GM23338 (cell line): ENCODE measurements at regions not wholly inside any gene's neighbourhood (a gene's known extent, or its start where the extent isn't known, plus 50 kb on each side); places are given as distances from the start of the nearest gene placed in this dataset.

ENCODE experiments used
- ATAC-seq: fragments of 200-7000 bp; cut with Tn5 transposase; 3 replicates; pipeline ENCODE4 v1.9.1; 2020
- DNase-seq: peaks from one replicate; pipeline ENCODE4 v3.0.0-alpha.2; 2015; ENCODE audit warnings: low spot score
- H2AFZ ChIP-seq: fragments of 200-600 bp; sonication (generic); 2 replicates; pipeline ENCODE4 v1.8.0; 2016; ENCODE audit warnings: antibody characterized with exemption, mild to moderate bottlenecking, moderate library complexity
- H3F3A ChIP-seq: fragments of 200-600 bp; sonication (generic); replicated peaks from 2 replicates; pipeline ENCODE4 v1.8.0; 2017; ENCODE audit warnings: antibody characterized with exemption, mixed run types, low read depth
- H3K27ac ChIP-seq: fragments of 200-600 bp; sonication (generic); 2 replicates; pipeline ENCODE4 v1.6.1; 2016; ENCODE audit warnings: low read depth
- H3K27me3 ChIP-seq: fragments of 200-600 bp; sonication (generic); 2 replicates; pipeline ENCODE4 v1.8.0; 2016; ENCODE audit warnings: mild to moderate bottlenecking, mixed run types, moderate library complexity; ENCODE audit not compliant: insufficient read depth
- H3K36me3 ChIP-seq: fragments of 200-600 bp; sonication (generic); 2 replicates; pipeline ENCODE4 v1.8.0; 2016; ENCODE audit warnings: mild to moderate bottlenecking; ENCODE audit not compliant: insufficient read depth
- H3K4me1 ChIP-seq: fragments of 200-600 bp; sonication (generic); 2 replicates; pipeline ENCODE4 v1.8.0; 2016; ENCODE audit warnings: mild to moderate bottlenecking, moderate library complexity; ENCODE audit not compliant: insufficient read depth
- H3K4me2 ChIP-seq: fragments of 200-600 bp; sonication (generic); 2 replicates; pipeline ENCODE4 v1.7.1; 2017; ENCODE audit warnings: mixed run types
- H3K4me3 ChIP-seq: fragments of 200-600 bp; sonication (generic); 2 replicates; pipeline ENCODE4 v1.6.1; 2016; ENCODE audit warnings: mixed run types
- H3K79me2 ChIP-seq: fragments of 200-600 bp; sonication (generic); replicated peaks from 2 replicates; pipeline ENCODE4 v1.8.0; 2017; ENCODE audit warnings: mild to moderate bottlenecking; ENCODE audit not compliant: insufficient read depth
- H3K9me2 ChIP-seq: fragments of 200-600 bp; sonication (generic); 2 replicates; pipeline ENCODE4 v1.8.0; 2017; ENCODE audit not compliant: insufficient read depth
- H4K20me1 ChIP-seq: fragments of 200-600 bp; sonication (generic); replicated peaks from 2 replicates; pipeline ENCODE4 v1.8.0; 2017; ENCODE audit warnings: mild to moderate bottlenecking; ENCODE audit not compliant: insufficient read depth
- H3K27ac Mint-ChIP-seq: 2 replicates; pipeline ENCODE4 v1.8.0; 2020; ENCODE audit warnings: inconsistent platforms, mild to moderate bottlenecking, moderate library complexity, mixed read lengths
- H3K27me3 Mint-ChIP-seq: 3 replicates; pipeline ENCODE4 v1.8.0; 2022; ENCODE audit warnings: low read depth, mild to moderate bottlenecking, moderate library complexity, mixed read lengths, inconsistent platforms; ENCODE audit not compliant: insufficient read depth, poor library complexity
- H3K36me3 Mint-ChIP-seq: 3 replicates; pipeline ENCODE4 v1.8.0; 2021; ENCODE audit warnings: low read depth, mild to moderate bottlenecking, inconsistent platforms, moderate library complexity, mixed read lengths
- H3K4me1 Mint-ChIP-seq: 3 replicates; pipeline ENCODE4 v1.8.0; 2020; ENCODE audit warnings: mild to moderate bottlenecking, inconsistent platforms, mixed read lengths
- H3K4me3 Mint-ChIP-seq: 3 replicates; pipeline ENCODE4 v1.8.0; 2021; ENCODE audit warnings: moderate library complexity, mild to moderate bottlenecking, inconsistent platforms, mixed read lengths
- H3K9me3 Mint-ChIP-seq: 3 replicates; pipeline ENCODE4 v1.8.0; 2020; ENCODE audit warnings: moderate library complexity, mild to moderate bottlenecking, inconsistent platforms, mixed read lengths
- CREB1 ChIP-seq: fragments of 250-450 bp; sonication (Bioruptor Pico); IDR thresholded peaks from 2 replicates; pipeline ENCODE4 v1.5.0; 2020; ENCODE audit warnings: low read depth, mild to moderate bottlenecking, moderate library complexity
- EZH2 ChIP-seq: fragments of 200-600 bp; sonication (generic); IDR thresholded peaks from one replicate; pipeline ENCODE4 v1.8.0; 2017; ENCODE audit warnings: antibody characterized with exemption, mild to moderate bottlenecking, low read depth; ENCODE audit not compliant: unreplicated experiment
- EZH2phosphoT487 ChIP-seq: fragments of 200-600 bp; sonication (generic); IDR thresholded peaks from one replicate; pipeline ENCODE4 v1.8.1; 2018; ENCODE audit warnings: antibody characterized with exemption; ENCODE audit not compliant: unreplicated experiment
- JUNB ChIP-seq: IDR thresholded peaks from one replicate; pipeline ENCODE4 v1.6.1; 2016; ENCODE audit warnings: antibody characterized with exemption; ENCODE audit not compliant: unreplicated experiment
- NANOG ChIP-seq: IDR thresholded peaks from 2 replicates; pipeline ENCODE4 v1.6.1; 2016; ENCODE audit warnings: antibody characterized with exemption, borderline replicate concordance
- POLR2AphosphoS5 ChIP-seq: IDR thresholded peaks from 2 replicates; pipeline ENCODE4 v1.6.1; 2016; ENCODE audit warnings: antibody characterized with exemption, low read depth
- STAT1 ChIP-seq: IDR thresholded peaks from one replicate; pipeline ENCODE4 v1.6.1; 2016; ENCODE audit warnings: antibody characterized with exemption; ENCODE audit not compliant: unreplicated experiment
- ZNF331 ChIP-seq: fragments of 250-450 bp; sonication (Bioruptor Pico); IDR thresholded peaks from 2 replicates; pipeline ENCODE4 v1.5.0; 2020; ENCODE audit warnings: low read depth, mild to moderate bottlenecking, moderate library complexity
- TF ChIP-seq, protein P1 (sequence below): IDR thresholded peaks from one replicate; pipeline ENCODE4 v1.6.1; 2018; ENCODE audit warnings: antibody characterized with exemption; ENCODE audit not compliant: unreplicated experiment
- TF ChIP-seq, protein P2 (sequence below), 2 experiments: fragments of 200-600 bp in 1 of 2; sonication (generic) in 1 of 2; conservative IDR thresholded peaks; 2 replicates each; pipeline versions ENCODE4 v1.5.1 to v1.6.1; 2016 to 2017; ENCODE audit warnings: antibody characterized with exemption in 2 of 2, low read depth in 2 of 2, mild to moderate bottlenecking in 2 of 2, moderate library complexity in 1 of 2
- TF ChIP-seq, protein P3 (sequence below): IDR thresholded peaks from 2 replicates; pipeline ENCODE4 v1.6.1; 2016; ENCODE audit warnings: antibody characterized with exemption

DNA sequence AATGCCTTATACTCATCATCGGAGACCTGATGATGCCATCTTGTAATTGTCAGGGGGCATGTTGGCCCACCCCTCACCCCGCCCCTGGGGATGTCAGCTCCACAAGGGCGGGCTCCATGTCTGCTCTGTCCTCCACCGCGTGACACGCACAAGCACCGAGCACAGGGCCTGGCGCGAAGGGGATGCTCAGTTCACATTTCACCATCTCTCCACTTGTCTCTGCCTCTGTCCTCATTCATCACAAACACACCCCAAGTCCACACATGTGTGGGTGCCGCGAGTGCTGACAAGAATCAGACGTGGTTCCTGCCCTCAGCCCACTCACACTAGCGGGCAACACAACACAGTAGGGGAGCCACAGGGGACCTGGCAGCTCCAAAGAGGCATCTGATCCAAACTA is 151.2 kb upstream of the PTPN1 start:
- H3K27ac Mint-ChIP-seq: no peak overlapping the region
- Histone ChIP-seq H3K4me1 (no peaks in the 10 kb centered on the region), H3K27me3 (no peaks in the 10 kb centered on the region), H3K36me3 (no peaks in the 10 kb centered on the region), H3K4me3 (no peak overlapping the region), H3F3A (no peaks in the 10 kb centered on the region), H4K20me1 (no peaks in the 10 kb centered on the region), H3K9me2 (no peaks in the 10 kb centered on the region), H3K27ac (no peak overlapping the region), H2AFZ (no peak overlapping the region), H3K79me2 (no peaks in the 10 kb centered on the region), H3K4me2 (no peak overlapping the region)
- no peak overlapping the region for H3K4me3 Mint-ChIP-seq
- peaks cover 7% of the 10 kb centered on the region for H3K4me1 Mint-ChIP-seq
- no peaks in the 10 kb centered on the region for H3K9me3 Mint-ChIP-seq
- no peaks in the 10 kb centered on the region for H3K36me3 Mint-ChIP-seq
- DNase-seq (no peak), ATAC-seq (no peak)
- TF ChIP-seq JUNB (no peak), EZH2 (no peak), STAT1 (no peak)
- H3K27me3 Mint-ChIP-seq: peaks cover 17% of the 10 kb centered on the region

DNA sequence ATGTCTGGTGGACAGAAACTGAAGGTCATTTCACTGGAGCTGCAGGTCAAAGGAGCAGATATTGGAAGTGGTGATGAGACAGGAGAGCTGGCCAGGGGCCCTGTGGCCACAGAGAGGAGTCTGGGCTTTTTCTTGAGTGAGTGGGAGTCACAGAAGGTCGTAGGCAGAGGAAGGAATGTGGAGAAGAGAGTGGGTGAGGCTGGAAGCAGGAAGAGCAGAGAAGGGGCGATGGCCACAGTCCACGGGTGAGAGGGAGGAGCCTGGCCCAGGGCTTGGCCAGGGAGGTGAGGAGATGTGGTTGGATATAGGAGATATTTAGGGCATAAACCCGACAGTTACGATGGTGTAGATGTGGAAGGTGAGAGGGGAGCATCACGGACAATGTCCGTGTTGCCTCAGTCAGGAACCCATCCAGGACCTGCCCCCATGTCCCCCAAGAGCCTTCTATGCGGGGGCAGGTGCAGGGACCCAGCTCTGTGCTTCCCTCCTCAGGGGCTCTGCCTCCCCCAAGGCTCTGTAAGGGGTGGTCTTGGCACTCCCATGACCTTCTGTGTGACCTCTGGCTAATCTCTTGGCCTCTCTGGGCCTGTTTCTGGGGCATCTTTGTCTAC is 150.5 kb upstream of the PTPN1 start:
- DNase-seq (no peak), ATAC-seq (no peak)
- Histone ChIP-seq H3K4me3 (no peak overlapping the region), H3K36me3 (no peaks in the 10 kb centered on the region), H3K4me2 (no peak overlapping the region), H3K4me1 (no peaks in the 10 kb centered on the region), H3F3A (no peaks in the 10 kb centered on the region), H3K79me2 (no peaks in the 10 kb centered on the region), H3K9me2 (no peaks in the 10 kb centered on the region), H3K27ac (no peak overlapping the region), H4K20me1 (no peaks in the 10 kb centered on the region), H2AFZ (no peak overlapping the region), H3K27me3 (no peaks in the 10 kb centered on the region)
- no peaks in the 10 kb centered on the region for H3K9me3 Mint-ChIP-seq
- no peak overlapping the region; the same call in 2 of the 3 replicates for H3K4me3 Mint-ChIP-seq
- H3K4me1 Mint-ChIP-seq: peaks cover 7% of the 10 kb centered on the region
- no peaks in the 10 kb centered on the region for H3K36me3 Mint-ChIP-seq
- peaks cover 17% of the 10 kb centered on the region for H3K27me3 Mint-ChIP-seq
- H3K27ac Mint-ChIP-seq: 0 out of 2 replicates have a peak overlapping the region, but pooled peaks have one; percentile 10
- TF ChIP-seq, protein P1, sequence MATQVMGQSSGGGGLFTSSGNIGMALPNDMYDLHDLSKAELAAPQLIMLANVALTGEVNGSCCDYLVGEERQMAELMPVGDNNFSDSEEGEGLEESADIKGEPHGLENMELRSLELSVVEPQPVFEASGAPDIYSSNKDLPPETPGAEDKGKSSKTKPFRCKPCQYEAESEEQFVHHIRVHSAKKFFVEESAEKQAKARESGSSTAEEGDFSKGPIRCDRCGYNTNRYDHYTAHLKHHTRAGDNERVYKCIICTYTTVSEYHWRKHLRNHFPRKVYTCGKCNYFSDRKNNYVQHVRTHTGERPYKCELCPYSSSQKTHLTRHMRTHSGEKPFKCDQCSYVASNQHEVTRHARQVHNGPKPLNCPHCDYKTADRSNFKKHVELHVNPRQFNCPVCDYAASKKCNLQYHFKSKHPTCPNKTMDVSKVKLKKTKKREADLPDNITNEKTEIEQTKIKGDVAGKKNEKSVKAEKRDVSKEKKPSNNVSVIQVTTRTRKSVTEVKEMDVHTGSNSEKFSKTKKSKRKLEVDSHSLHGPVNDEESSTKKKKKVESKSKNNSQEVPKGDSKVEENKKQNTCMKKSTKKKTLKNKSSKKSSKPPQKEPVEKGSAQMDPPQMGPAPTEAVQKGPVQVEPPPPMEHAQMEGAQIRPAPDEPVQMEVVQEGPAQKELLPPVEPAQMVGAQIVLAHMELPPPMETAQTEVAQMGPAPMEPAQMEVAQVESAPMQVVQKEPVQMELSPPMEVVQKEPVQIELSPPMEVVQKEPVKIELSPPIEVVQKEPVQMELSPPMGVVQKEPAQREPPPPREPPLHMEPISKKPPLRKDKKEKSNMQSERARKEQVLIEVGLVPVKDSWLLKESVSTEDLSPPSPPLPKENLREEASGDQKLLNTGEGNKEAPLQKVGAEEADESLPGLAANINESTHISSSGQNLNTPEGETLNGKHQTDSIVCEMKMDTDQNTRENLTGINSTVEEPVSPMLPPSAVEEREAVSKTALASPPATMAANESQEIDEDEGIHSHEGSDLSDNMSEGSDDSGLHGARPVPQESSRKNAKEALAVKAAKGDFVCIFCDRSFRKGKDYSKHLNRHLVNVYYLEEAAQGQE: no peak
- TF ChIP-seq JUNB: no peak
- TF ChIP-seq STAT1: no peak
- TF ChIP-seq EZH2: no peak
- TF ChIP-seq CREB1 (CRISPR knock-in tag): no peak
- TF ChIP-seq EZH2phosphoT487: no peak
- TF ChIP-seq, protein P2, sequence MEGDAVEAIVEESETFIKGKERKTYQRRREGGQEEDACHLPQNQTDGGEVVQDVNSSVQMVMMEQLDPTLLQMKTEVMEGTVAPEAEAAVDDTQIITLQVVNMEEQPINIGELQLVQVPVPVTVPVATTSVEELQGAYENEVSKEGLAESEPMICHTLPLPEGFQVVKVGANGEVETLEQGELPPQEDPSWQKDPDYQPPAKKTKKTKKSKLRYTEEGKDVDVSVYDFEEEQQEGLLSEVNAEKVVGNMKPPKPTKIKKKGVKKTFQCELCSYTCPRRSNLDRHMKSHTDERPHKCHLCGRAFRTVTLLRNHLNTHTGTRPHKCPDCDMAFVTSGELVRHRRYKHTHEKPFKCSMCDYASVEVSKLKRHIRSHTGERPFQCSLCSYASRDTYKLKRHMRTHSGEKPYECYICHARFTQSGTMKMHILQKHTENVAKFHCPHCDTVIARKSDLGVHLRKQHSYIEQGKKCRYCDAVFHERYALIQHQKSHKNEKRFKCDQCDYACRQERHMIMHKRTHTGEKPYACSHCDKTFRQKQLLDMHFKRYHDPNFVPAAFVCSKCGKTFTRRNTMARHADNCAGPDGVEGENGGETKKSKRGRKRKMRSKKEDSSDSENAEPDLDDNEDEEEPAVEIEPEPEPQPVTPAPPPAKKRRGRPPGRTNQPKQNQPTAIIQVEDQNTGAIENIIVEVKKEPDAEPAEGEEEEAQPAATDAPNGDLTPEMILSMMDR (conservative IDR thresholded peaks at IDR 0.05; ENCODE audit: low read depth in 2 of 2): no peak
- no peak for TF ChIP-seq POLR2AphosphoS5
- no peak for TF ChIP-seq NANOG
- TF ChIP-seq, protein P3, sequence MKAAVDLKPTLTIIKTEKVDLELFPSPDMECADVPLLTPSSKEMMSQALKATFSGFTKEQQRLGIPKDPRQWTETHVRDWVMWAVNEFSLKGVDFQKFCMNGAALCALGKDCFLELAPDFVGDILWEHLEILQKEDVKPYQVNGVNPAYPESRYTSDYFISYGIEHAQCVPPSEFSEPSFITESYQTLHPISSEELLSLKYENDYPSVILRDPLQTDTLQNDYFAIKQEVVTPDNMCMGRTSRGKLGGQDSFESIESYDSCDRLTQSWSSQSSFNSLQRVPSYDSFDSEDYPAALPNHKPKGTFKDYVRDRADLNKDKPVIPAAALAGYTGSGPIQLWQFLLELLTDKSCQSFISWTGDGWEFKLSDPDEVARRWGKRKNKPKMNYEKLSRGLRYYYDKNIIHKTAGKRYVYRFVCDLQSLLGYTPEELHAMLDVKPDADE: no peak
- no peak for TF ChIP-seq ZNF331 (CRISPR knock-in tag)
